Ovary (tissue), 7 donors: ENCODE measurements at regions not wholly inside any gene's neighbourhood (a gene's known extent, or its start where the extent isn't known, plus 50 kb on each side); places are given as distances from the start of the nearest gene placed in this dataset.

Experiments
- DNase-seq, 5 donors: peaks; one replicate each; pipeline ENCODE4 v3.0.0-alpha.2; 2019 to 2020
- H3K27ac ChIP-seq, 2 donors: fragments of 200-600 bp; one replicate each; pipeline versions ENCODE4 v1.5.1 to v1.8.0; 2019 to 2022
- H3K27me3 ChIP-seq: fragments of 200-600 bp; one replicate; pipeline ENCODE4 v1.8.0; 2022
- H3K36me3 ChIP-seq: fragments of 200-600 bp; sonication (generic); one replicate; pipeline ENCODE4 v1.5.1; 2019
- H3K4me1 ChIP-seq: one replicate; pipeline ENCODE4 v1.8.1; 2013; ENCODE audit warnings: mild to moderate bottlenecking, moderate library complexity; ENCODE audit not compliant: insufficient read depth
- H3K4me3 ChIP-seq: fragments of 200-600 bp; sonication (generic); one replicate; pipeline ENCODE4 v1.5.1; 2017
- H3K9me3 ChIP-seq, 2 donors: fragments of 200-600 bp in 1 of 2; sonication (generic) in 1 of 2; one replicate each; pipeline versions ENCODE4 v1.5.1 to v1.8.1; 2013 to 2019; ENCODE audit warnings: mild to moderate bottlenecking in 1 of 2, moderate library complexity in 1 of 2
- EP300 ChIP-seq: sonication (generic); formaldehyde crosslinking; IDR thresholded peaks from one replicate; pipeline ENCODE4 v1.6.1; 2017; ENCODE audit warnings: antibody characterized with exemption
- POLR2A ChIP-seq: fragments of 450-650 bp; IDR thresholded peaks from one replicate; pipeline ENCODE4 v1.6.1; 2017; ENCODE audit warnings: antibody characterized with exemption, mild to moderate bottlenecking, moderate library complexity
- WGBS, 3 donors: extraction: QIAGEN DNeasy Blood & Tissue Kit in 1 of 3; methylation state at CpG; one replicate each; pipeline versions ENCODE4 v1.1.5 to v1.1.7; 2013 to 2017; 5-methylcytosine and 5-hydroxymethylcytosine counted together
- intact Hi-C, 4 donors: fragments of 100-400 bp; cut with DNase I; formaldehyde crosslinking; loops; one replicate each; pipeline versions ENCODE4 v1.11.0 to v1.15.1; 2022 to 2023
- TF ChIP-seq, protein P1 (sequence below), 3 donors: fragments of 450-650 bp in 2 of 3; fragments of 200-600 bp in 1 of 3; IDR thresholded peaks; one replicate each; pipeline versions ENCODE4 v1.5.1 to v1.8.0; 2016 to 2022; ENCODE audit warnings: antibody characterized with exemption in 3 of 3, mild to moderate bottlenecking in 1 of 3
- donor health status: DM: no; HTN: no; CAD: no; lungs with moderate emphysema.
- donor health status: DM: no; HTN: no; CAD: no.
- donor health status: Bipolar disorder and iron deficiency.
- donor health status: DM: no; HTN: no; CAD: no.
- donor health status: DM: yes; HTN: yes; CAD: no.

DNA sequence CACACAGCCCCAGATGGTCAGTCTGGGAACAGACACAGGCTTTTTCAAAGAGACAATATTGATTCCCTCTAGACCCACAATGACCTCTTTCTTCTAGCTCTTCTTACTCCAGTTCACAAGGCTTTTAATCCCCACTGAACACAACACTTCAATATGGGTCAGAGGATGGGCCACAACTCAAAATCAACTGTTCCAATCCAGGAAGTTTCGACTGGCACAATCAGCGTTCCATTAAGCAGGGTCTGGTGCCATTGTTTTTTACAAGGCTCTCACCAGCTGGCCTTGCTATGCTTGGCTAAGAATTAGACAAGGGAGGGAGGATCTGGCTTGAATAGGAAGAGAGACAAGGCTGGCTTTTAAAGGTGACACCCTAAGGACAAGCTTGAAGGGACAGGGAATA, 199.4 kb upstream of the SLC24A2 start:
- no peaks in the 10 kb centered on the region for H3K27me3 ChIP-seq
- no peaks in the 10 kb centered on the region for H3K4me1 ChIP-seq
- no peaks in the 10 kb centered on the region for H3K9me3 ChIP-seq
- intact Hi-C loops, result no loop called here
- WGBS, 3 donors, result 69 to 78% (median 74%) methylated on average over 2 of the region's 2 CpGs
- DNase-seq, result no peak
- no peak overlapping the region for H3K4me3 ChIP-seq
- TF ChIP-seq POLR2A, result no peak
- TF ChIP-seq, protein P1, sequence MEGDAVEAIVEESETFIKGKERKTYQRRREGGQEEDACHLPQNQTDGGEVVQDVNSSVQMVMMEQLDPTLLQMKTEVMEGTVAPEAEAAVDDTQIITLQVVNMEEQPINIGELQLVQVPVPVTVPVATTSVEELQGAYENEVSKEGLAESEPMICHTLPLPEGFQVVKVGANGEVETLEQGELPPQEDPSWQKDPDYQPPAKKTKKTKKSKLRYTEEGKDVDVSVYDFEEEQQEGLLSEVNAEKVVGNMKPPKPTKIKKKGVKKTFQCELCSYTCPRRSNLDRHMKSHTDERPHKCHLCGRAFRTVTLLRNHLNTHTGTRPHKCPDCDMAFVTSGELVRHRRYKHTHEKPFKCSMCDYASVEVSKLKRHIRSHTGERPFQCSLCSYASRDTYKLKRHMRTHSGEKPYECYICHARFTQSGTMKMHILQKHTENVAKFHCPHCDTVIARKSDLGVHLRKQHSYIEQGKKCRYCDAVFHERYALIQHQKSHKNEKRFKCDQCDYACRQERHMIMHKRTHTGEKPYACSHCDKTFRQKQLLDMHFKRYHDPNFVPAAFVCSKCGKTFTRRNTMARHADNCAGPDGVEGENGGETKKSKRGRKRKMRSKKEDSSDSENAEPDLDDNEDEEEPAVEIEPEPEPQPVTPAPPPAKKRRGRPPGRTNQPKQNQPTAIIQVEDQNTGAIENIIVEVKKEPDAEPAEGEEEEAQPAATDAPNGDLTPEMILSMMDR (IDR thresholded peaks at IDR 0.05), result no peak
- TF ChIP-seq EP300, result no peak
- H3K36me3 ChIP-seq, result no peaks in the 10 kb centered on the region
- no peak overlapping the region for H3K27ac ChIP-seq

DNA sequence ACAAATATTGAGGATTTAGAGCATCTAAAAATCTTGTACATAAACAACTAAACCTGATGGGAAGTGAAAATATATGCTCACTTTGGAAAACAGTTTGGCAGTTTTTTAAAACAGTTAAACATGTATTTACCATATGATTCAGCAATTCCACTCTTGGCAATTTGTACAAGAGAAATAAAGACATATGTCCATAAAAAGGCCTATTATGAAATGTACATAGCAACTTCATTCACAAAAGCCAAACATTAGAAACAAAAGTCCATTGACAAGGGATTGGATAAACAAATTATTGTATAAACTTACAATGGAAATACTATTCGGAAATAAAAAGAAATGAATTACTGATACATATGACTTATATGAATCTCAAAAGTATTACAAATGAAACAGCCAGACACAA, 196.2 kb upstream of the SLC24A2 start:
- 94 to 100% (median 95%) methylated on average over 1 of the region's 1 CpG for WGBS, 3 donors
- H3K4me3 ChIP-seq, result no peak overlapping the region
- H3K27me3 ChIP-seq, result no peaks in the 10 kb centered on the region
- H3K27ac ChIP-seq, result no peak overlapping the region
- TF ChIP-seq POLR2A, result no peak
- H3K4me1 ChIP-seq, result no peaks in the 10 kb centered on the region
- H3K36me3 ChIP-seq, result no peaks in the 10 kb centered on the region
- H3K9me3 ChIP-seq, result no peaks in the 10 kb centered on the region
- no peak for DNase-seq
- intact Hi-C loops, result no loop called here

- intact Hi-C loops, result no loop called here
- Histone ChIP-seq H3K36me3 (no peaks in the 10 kb centered on the region), H3K9me3 (no peaks in the 10 kb centered on the region), H3K27ac (no peak overlapping the region), H3K4me1 (no peaks in the 10 kb centered on the region), H3K4me3 (no peak overlapping the region), H3K27me3 (no peaks in the 10 kb centered on the region)
- TF ChIP-seq, protein P1 (IDR thresholded peaks at IDR 0.05), result no peak
- DNase-seq, result no peak
These were observed 187.4 kb upstream of the SLC24A2 start for GRCh38 chr9:19976226-19976625.

GRCh38 chr9:19975499-19975898, 186.7 kb upstream of the SLC24A2 start:
- Histone ChIP-seq H3K27ac (no peak overlapping the region), H3K27me3 (no peaks in the 10 kb centered on the region), H3K36me3 (no peaks in the 10 kb centered on the region), H3K9me3 (no peaks in the 10 kb centered on the region), H3K4me1 (no peaks in the 10 kb centered on the region), H3K4me3 (no peak overlapping the region)
- no peak for TF ChIP-seq POLR2A
- TF ChIP-seq, protein P1 (IDR thresholded peaks at IDR 0.05), result no peak
- no peak for TF ChIP-seq EP300
- intact Hi-C loops, result no loop called here
- DNase-seq, result no peak
- 69 to 83% (median 71%) methylated on average over 2 of the region's 2 CpGs for WGBS, 3 donors

DNA sequence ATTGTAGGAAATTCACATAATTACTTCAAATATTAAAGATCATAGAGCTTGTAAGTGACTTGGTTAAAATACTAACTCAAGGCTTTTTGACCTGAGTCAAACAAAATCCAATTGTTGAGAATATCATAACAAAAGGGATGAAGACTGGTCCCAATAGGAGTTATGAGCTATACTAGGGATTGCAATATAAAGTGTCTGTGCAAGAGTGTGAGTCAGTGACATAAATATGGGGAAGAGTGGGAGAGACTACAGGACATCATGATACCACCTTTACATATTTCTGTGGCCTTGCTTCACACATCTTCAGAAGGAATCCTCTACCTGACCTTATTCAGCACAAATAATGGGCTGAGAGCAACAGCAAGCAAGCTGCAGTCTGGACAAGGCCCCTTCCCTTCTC, 180.9 kb upstream of the SLC24A2 start:
- H3K27me3 ChIP-seq, result no peaks in the 10 kb centered on the region
- no peaks in the 10 kb centered on the region for H3K36me3 ChIP-seq
- no peaks in the 10 kb centered on the region for H3K4me1 ChIP-seq
- no peak for DNase-seq
- no peak overlapping the region for H3K27ac ChIP-seq
- intact Hi-C loops, result no loop called here
- TF ChIP-seq POLR2A (no peak), EP300 (no peak)
- TF ChIP-seq, protein P1 (IDR thresholded peaks at IDR 0.05), result no peak
- H3K4me3 ChIP-seq, result no peak overlapping the region
- H3K9me3 ChIP-seq, result no peaks in the 10 kb centered on the region
